ENCODE measurements at regions not wholly inside any gene's neighbourhood (a gene's known extent, or its start where the extent isn't known, plus 50 kb on each side); places are given as distances from the start of the nearest gene placed in this dataset.

DNA sequence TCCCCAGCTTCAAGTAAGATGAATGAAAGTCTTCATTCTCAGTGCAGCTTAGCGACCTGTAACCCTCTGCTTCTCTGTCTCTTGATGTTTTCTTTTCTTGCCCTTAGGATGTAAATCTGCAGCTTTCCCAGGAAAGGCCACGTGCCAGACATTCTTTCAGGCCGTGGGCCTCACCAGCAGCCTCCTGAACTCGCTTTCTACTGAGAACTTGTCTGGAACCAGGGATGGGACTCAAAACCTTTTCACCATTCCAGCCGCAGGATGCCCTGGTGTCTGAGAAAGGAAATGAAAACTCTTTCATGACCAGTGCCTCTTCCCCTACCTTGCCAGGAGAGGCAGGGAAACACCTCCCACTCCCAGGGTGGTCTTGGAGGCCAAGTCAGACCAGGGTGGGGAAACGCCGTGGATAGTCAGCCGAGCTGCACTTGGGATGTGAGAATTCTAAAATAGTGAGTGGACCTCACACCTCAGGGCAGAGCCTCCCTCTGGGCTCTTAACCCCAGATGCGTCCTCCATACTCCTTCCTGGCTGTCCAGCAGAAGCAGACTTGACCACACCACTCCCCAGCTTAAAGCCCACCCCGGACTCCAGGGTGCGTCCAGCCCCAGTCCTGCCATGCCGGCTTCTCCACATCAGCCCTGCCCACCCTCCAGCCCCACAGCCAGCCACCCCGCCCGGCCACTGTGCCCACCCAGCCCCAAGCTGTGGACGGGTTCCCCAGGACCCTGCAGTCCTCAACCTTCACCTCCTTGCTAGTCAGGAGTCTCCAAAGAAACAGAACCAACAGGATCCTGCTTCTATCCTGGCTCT is 115.5 kb downstream of the TWIST2 start:
- DNase-seq (ENCODE audit: low spot score) = no peak

DNA sequence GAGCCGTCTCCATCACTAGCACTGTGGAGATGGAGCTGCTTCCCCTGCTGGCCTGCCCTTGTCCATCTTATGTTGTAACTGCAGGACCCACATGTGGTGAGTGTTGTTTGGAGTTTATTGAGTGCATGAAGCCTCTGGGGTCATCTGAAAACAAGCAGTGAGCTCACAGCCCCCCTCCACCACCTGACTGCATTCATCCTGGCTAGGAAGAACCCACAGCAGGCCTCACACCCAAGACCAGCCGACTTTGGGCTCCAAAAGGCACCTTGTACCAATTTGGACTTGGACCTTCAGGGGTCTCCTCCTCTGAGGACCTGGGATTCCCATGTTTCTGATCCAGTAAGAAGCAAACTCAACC is 116.1 kb downstream of the TWIST2 start:
- DNase-seq (ENCODE audit: low spot score) = no peak

DNA sequence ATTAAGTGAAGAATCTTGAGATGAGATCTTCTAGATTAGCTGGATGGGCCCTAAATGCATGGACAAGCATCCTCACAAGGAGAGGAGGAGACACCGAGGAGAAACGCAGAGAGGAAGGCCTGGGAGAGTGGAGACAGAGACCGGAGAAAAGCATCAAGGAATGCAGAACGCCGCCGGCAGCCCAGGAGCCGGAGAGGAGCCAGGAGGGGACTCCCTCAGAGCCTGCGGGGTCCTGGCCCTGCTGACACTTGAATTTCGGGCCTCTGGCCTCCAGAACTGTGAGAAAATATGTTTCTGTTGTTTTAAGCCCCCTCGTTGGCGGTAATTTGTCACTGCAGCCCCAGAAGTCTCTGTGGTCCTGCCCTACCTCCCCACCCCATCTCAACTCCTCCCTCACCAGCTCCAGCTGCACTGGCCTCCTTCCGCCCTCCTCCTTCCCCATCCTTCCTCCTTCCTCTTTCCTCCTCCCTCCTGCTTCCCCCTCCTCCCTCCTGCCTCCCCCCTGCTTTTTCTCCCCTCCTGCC is 116.7 kb downstream of the TWIST2 start:
- DNase-seq (ENCODE audit: low spot score) = no peak

DNA sequence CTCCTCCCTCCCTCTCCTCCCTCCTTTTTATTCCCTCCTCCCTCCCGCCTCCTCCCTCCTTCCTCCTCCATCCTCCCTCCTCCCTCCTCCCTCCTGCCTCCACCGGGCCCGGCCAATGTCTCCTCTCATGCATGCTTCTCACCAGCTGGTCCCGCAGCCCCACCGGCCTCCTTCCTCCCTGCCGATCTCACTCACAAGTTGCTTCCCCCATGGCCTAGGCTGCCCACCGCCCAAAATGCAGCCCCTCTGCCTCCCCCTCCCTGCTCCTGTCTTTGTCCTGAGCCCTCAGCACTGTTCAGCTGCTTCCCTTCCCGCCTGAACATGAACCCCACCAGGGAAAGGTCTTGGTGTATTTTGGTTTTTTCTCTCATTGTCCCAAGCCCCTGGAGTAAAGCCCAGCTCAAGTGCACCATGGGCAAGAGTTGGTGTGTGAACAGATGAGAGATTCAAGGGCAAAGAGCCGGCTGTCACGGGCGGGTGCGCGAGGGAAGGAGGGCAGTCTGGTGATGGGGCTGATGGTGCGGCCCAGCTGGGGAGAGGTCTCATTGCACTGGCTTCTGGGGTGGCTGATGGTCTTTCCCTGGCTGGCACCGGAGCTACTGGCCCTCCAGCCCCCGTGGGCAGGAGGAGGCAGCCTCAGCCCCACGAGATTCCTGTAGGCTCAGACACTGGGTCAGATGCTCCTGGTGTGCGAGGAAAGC is 117.6 kb downstream of the TWIST2 start:
- no peak for DNase-seq (ENCODE audit: low spot score)

DNA sequence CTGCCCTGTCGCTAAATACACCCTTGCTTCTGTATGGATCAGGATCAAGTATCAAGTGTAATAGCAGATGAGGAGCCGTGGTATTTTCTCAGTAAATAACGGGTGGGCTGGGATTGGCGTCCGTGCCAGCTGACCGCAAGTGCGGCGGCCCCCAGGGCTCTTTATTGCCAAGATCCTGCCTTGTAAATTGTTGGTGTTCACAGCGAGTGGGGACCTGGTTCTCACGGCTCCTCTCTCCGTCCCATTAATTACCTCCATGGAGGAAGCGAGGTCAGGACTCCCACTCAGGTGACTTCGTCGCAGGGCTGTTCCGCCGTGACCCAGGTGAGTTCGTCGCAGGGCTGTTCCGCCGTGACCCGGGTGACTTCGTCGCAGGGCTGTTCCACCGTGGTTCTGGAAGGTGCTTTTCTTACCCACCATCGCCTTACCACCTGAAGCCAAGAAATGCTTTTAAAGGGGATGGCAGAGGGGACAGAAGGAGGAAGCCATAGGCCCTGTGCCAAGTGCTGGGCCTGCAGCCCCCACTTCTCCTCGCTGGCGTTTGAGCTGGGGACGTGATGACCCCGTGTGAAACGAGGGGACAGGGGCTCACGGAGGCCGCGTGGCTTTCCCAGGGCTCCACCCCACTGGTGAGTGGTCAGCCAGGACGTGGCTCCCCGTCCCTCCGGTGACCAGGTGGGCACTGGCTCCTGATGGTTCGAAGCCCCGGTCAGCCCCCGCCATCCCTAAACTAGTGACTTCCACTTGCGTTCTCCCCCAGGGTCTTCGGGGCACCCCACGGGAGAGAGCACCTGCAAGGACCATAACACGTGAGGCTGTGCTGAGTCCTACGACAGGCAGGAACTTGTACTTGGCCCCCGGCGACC is 118.4 kb downstream of the TWIST2 start:
- DNase-seq (ENCODE audit: low spot score) = no peak

DNA sequence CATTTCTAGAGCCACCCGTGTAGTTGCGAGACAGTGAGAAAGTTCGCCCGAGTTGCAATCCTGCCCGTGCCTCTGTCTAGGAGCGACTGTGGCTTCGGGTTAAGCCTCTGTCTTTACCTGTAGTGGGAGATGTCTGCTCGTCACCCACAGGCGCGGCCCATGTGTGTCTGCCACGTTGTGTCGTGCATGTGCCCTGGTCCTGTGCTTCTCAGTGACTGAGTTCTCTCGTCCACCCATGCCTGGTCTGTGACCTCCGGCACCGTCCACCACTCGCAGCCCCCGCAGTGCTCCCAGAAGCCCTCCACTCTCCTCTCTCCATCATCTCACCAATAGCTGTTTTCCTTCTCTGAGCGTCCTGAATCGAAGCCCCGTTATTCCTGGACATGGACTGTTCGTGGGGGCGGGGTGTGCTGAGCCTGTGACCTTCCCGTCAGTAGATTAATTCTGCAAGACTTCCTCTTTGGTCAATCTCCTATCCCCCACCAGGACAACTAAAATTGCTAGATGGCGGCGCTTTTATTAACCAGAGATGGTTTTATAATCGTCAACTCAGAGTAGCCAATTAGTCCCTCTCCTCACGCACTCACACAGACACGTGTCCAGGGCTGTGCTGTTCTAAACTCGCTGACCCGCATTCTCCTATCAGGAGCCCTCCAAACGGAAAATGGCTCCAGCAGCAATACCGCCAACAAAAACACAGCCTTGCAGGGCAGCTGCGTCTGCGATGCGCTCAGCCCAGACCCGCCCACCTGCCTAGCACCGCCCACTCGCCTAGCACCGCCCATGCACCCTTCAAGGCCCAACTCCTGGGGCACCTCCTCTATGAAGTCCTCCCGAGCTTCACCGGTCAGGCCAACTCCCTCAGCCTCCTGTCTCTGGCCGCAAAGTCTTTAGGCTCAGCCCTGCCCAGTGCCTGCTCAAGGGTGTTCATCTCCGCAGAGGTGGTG is 119.4 kb downstream of the TWIST2 start:
- no peak for DNase-seq (ENCODE audit: low spot score)

DNA sequence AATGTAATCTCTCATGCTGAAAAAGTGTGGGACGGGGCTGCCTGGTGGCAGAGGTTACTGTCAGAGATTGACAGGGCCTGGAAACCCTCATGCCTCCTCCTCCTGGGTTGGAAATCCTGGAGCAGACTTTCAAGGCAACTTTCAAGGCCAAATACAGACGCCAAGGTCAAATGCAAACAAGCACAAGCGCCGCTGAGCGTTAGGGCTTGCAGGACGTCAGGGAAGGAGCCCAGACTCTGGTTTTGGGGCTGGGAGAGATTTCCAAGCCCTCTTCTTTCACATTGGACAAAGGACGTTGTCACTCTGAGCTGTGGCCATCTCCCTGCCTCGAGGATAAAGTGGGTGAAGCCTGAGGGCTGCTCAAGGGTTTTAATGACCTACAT is 120.1 kb downstream of the TWIST2 start:
- no peak for DNase-seq (ENCODE audit: low spot score)

DNA sequence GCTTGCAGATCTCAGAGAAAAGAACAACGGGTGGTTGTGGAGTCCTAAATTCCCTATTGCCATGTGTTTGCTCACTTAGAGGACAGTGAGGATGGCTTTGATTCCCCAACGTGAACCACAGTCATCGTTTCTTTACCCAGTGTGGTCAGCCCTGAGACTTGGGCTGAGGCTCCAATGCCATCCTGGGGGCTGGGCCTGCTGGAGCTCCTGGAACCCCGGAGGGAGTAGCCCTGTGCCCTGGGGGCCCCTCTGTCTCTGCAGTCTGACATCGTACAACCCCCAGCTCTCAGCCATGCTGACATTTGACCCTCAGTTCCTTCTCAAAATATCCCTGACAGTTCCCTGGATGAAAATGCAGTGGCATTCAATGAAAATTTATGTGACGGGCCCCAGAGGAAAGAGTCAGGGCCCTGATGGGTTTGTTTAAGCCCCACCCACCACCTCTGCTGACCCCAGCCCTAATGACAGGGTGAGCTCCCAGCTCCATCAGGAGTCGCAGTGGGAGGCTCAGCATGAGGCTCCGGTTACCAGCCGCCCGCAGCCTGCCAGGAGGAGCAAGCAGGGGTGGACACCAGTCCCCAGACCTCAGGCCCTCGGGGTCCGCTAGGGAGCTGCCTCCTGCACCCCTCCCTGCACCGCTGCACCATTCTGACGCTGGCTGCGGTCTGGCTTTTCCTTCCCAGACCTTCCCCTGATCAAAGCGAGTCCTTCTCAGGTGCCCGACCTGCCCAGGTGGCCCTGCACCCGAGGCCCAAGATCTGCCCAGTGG is 120.9 kb downstream of the TWIST2 start:
- no peak for DNase-seq (ENCODE audit: low spot score)

DNA sequence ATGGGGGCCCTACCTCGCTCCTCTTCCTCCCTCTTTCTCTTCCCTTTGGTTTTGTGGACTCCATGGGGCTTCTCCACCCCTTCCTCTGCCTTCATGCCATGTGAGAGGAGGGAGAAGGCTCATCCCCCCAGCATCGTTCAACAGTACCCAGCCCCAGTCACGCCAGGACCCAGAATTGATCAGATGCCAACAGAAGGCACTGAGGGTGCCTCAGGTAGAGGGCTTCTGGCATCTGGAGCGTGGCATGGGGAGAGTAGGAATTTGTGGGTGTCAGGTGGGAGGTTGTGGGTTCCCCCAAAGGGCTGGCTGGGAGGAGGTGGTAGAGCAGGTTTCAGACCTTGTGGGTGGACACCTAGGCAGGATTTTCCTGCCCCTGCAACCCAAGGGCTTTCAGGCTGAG is 122.0 kb downstream of the TWIST2 start:
- no peak for DNase-seq (ENCODE audit: low spot score)

DNA sequence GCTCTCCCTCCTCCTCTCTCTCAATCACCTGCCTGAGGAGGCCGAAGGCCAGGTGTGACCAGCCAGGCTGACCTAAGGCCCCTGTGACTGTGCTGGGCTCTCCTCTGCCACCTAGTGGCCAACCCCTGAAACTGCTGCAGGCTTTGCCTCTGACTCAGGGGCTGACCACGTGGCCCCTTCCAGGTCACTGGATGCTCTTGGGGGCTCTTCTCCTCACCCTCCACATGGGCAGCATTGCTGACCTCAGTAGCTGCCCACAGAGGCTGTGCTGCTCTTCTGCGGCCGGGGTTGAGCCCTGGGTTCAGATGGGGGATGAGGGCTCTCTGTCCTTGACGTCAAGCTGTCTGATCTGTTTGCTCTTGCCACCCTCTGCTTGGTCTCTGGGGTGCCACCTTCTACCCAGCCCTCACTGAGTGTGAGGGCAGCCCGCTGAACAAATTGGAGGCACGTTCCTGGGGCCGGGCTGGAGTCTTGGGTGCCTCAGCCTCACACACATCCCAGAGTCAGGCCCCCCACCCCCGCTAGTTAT is 122.7 kb downstream of the TWIST2 start:
- peak; percentile 79 for DNase-seq (ENCODE audit: low spot score)

DNA sequence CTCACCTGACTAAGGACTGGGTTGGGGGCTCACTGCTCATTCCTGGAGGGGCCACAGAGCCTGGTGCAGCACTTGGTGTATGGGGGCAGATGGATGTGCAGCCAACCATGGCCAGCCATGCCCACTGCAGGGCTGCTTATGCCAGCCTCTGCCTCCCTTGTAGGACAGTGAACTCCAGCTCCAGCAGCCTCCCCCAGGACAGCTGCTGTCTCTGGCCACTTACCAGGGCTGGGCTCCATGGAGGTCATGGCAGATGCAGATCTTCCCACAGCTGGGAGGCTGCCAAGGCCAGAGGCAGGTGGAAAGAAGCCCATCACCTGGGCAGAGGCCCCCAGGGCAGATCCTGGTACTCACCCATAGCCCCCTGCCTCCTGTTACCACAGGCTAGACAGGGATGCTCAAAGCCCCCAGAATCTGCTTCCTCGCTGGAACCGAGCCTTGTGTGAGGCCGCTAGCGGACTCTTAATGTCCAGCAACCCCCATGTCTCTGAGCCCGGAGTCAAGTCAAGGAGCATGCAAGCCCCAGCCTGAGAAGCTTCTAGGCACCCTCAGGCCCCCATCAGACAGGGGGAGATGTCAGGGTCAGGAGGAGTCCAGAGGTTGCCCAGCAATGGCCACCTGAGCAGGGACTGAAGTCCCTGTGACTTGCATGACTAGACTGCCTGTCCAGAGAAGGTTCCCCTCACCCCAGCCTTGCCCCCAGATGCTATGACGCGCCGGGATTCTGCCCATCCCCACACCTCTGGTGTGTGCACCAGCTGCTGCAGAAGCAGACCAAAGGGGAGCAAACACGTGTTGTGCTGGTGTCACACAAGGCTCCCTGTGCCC is 123.6 kb downstream of the TWIST2 start:
- no peak for DNase-seq (ENCODE audit: low spot score)

DNA sequence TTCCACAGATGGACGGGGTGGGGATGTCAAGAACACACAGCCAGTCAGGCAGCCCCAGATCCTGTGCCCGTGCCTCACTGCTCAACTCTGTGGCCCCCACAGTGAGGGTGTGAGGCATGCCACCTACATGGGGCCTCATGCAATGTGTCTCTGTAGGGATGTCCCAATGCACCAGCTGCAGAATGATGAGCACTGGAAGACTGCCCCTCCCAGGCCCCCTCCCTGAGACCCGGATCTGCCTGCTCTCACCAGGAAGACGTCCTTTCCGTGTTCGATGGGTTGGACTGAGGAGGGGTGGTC is 124.2 kb downstream of the TWIST2 start:
- DNase-seq (ENCODE audit: low spot score) = no peak

DNA sequence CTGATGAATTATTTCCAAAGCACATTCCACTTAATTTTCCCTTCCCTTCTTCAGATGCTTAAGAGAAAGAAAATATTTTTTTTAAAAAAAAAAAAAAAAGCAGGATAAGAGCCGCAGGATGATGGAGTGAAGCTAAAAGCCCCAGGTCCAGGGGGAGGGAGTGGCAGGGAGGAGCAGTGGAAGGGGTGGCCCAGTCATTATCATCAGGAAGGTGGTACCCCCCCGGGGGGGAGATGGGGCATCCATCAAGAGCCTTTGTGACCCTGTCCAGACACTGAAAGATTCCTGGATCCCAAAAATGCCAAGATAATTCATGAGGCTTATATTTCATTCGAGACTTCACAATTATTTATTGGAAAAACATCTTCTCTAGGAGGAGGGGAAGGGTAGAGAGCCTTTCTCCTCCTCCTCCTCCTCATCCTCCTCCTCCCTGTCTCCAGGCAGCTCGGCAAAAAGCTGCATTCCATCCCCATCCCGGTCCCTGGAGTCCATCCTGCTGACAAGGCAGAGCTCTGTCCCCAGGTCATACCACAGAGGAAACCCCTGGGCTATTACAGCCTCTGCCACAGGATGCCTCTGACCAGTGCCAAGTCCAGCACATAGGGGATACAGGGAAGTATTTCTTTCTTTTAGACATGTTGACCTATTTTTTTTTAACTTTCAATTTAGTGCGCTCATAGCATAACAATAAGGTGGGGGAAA is 125.3 kb downstream of the TWIST2 start:
- DNase-seq (ENCODE audit: low spot score) = no peak

DNA sequence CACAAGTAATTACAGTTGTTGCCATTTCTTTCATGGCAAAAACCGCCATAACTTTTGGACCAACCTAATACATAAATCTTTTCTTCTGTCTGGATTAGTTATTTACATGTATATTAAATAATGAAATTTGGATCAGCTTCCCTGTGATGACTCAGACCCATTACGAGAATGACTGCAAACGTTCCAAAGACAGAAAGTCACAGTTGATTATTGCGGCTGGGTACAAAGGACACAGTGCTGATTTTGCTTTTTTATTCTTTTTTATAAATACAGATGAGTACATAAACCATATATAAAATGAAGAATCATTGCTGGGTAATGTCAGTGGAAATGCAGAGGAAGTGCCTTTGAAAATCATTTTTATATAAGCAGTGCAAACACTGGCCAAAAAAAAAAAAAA is 126.2 kb downstream of the TWIST2 start:
- DNase-seq (ENCODE audit: low spot score) = no peak

DNA sequence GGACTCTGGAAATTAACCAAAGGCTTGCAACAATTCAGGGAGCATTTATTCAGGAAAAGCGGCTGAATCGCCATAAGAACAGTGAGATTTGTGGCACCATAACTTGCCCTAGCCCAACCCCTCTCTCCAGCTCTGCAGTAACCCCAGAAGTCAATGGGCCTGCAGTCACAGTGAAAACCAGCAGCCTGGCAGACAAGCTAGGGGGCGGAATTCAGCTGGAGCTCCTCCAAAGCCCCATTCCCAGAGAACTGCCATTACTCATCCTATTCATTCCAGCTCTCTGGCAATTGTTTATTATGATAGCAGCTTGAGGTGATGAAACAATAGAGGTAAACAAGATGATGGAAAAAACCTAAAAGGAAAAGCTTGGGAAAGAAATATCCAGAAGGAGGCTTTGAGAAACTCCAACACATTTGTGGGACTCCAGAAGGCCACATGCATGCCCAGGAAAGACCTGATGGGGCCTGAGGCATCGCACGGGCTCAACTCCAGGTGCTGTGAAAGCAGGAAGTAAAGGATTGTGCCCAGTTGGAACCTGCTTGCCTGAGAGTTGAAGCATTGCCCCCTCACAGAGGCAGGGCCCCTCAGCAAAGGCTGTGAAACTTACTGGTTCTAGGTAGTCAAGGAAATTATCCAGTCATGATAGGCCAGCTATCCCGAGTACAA is 126.7 kb downstream of the TWIST2 start:
- DNase-seq (ENCODE audit: low spot score) = no peak

DNA sequence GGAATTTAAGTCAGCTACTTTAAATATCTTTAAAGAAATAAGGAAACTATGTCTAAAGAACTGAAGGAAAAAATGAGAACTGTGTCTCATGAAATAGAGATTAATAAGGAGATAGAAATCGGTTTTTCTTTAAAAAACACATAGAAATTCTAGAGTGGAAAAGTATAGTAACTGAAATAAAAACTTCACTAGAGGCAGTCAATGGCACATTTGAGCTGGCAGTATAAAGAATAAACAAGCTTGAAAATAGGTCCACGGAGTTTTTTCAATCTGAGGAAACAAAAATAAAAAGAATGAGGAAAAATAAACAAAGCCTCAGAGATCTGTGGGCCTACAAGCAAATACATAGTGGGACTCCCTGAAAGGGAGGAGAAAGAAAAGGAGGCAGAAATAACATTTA is 127.5 kb downstream of the TWIST2 start:
- DNase-seq (ENCODE audit: low spot score) = no peak

DNA sequence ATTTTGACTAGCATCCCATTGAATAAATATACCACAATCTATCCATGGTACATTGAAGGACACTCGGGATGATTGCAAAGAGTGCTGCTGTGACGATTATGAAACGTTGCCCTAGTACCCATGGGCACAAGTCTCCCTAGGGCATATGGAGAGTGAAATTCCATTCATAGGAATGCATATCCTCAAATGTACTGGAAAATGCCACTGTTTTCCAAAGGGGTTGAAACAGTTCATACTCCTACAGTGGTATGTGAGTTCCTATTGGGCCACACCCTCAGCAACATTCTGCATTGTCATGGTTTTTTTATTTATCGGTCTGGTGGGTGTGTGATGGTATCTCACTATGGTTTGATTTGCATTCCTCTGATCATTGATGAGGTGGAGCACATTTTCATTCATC is 130.6 kb downstream of the TWIST2 start:
- DNase-seq (ENCODE audit: low spot score) = no peak

DNA sequence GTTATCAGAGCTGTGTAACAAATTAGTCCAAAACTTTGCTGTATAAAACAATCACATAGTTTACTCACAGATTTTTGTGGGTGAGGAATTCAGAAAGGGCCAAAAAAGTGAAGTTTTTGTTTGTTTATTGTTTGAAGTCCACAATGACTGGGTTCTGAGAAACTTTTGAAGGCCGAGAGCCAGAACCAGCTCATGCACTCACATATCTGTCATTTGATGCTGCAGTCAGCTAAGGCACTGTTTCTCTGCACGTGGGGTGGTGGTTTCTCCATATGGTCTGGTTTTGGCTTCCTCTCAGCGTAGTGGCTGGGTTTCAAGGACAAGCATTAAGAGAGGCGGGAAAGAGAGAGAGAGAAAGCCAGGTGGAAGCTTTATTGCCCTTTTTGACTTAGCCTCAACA is 131.8 kb downstream of the TWIST2 start:
- DNase-seq (ENCODE audit: low spot score) = no peak
